ENCODE measurements at regions not wholly inside any gene's neighbourhood (a gene's known extent, or its start where the extent isn't known, plus 50 kb on each side); places are given as distances from the start of the nearest gene placed in this dataset.
A peak's percentile ranks its signal among the peaks of the same experiment; 100 is the strongest.

GRCh38 chr15:96183867-96184266 lies 146.6 kb upstream of the NR2F2 start (continued):
- no peak for TF ChIP-seq ATF6 (CRISPR knock-in tag; conservative IDR thresholded peaks at IDR 0.05)
- peak; percentile 68; the same call in 1 of the 2 replicates for TF ChIP-seq SOX5 (CRISPR knock-in tag; IDR thresholded peaks at IDR 0.05; ENCODE audit: borderline replicate concordance)
- no peak for TF ChIP-seq SP5 (CRISPR knock-in tag; IDR thresholded peaks at IDR 0.05; ENCODE audit: borderline replicate concordance, low read depth)
- no peak for TF ChIP-seq TERF1 (CRISPR knock-in tag; IDR thresholded peaks at IDR 0.05)
- peak; percentile 82 for TF ChIP-seq ZBTB10 (CRISPR knock-in tag; IDR thresholded peaks at IDR 0.05; ENCODE audit: borderline replicate concordance)
- TF ChIP-seq ZKSCAN5 (CRISPR knock-in tag; IDR thresholded peaks at IDR 0.05): no peak
- TF ChIP-seq NPAS2 (CRISPR knock-in tag; IDR thresholded peaks at IDR 0.05; ENCODE audit: borderline replicate concordance): no peak
- no peak for TF ChIP-seq DMTF1 (CRISPR knock-in tag; IDR thresholded peaks at IDR 0.05)
- TF ChIP-seq ZNF660 (CRISPR knock-in tag; IDR thresholded peaks at IDR 0.05; ENCODE audit: borderline replicate concordance, low read depth): no peak
- TF ChIP-seq MEIS2 (CRISPR knock-in tag; IDR thresholded peaks at IDR 0.05): no peak
- TF ChIP-seq HDAC1 (CRISPR knock-in tag; IDR thresholded peaks at IDR 0.05): 0 out of 2 replicates have a peak, but pooled peaks have one; percentile 34
- no peak for TF ChIP-seq PLRG1 (conservative IDR thresholded peaks at IDR 0.05)
- no peak for TF ChIP-seq HNF1B (CRISPR knock-in tag; IDR thresholded peaks at IDR 0.05)
- peak in 1 of 2 experiments; percentile 35; a peak in 1 of 4 replicates for TF ChIP-seq ATF4 (CRISPR knock-in tag; IDR thresholded peaks at IDR 0.05)
- TF ChIP-seq CHD4 (IDR thresholded peaks at IDR 0.05; ENCODE audit: borderline replicate concordance, low read length): peak; percentile 69; the same call in 1 of the 2 replicates
- TF ChIP-seq ZIK1 (CRISPR knock-in tag; IDR thresholded peaks at IDR 0.05; ENCODE audit: borderline replicate concordance, low read depth): no peak
- peak in 1 of 2 experiments; percentile 12; a peak in 1 of 4 replicates for TF ChIP-seq MAFK (conservative IDR thresholded peaks at IDR 0.05 in 1 of 2, IDR thresholded peaks at IDR 0.05 in 1 of 2; ENCODE audit: low read length in 2 of 2)
- no peak for TF ChIP-seq ZNF260 (CRISPR knock-in tag; IDR thresholded peaks at IDR 0.05; ENCODE audit: borderline replicate concordance, low read depth)
